ENCODE measurements at regions not wholly inside any gene's neighbourhood (a gene's known extent, or its start where the extent isn't known, plus 50 kb on each side); places are given as distances from the start of the nearest gene placed in this dataset.
A peak's percentile ranks its signal among the peaks of the same experiment; 100 is the strongest.

- no peak for DNase-seq
- TF ChIP-seq POLR2A (IDR thresholded peaks at IDR 0.05; ENCODE audit: low read length) (no peak), GATA1 (IDR thresholded peaks at IDR 0.05; ENCODE audit: low read depth, low read length) (no peak)
These were observed 237.8 kb upstream of the ADAMTS9 start for GRCh38 chr3:64925575-64925974.

- no peak for TF ChIP-seq GATA1 (IDR thresholded peaks at IDR 0.05; ENCODE audit: low read depth, low read length)
- no peak for TF ChIP-seq POLR2A (IDR thresholded peaks at IDR 0.05; ENCODE audit: low read length)
- no peak for DNase-seq
These were observed 237.2 kb upstream of the ADAMTS9 start for GRCh38 chr3:64924961-64925360.

GRCh38 chr3:64922213-64922612, 234.4 kb upstream of the ADAMTS9 start:
- DNase-seq = no peak
- TF ChIP-seq GATA1 (IDR thresholded peaks at IDR 0.05; ENCODE audit: low read depth, low read length) = no peak
- no peak for TF ChIP-seq POLR2A (IDR thresholded peaks at IDR 0.05; ENCODE audit: low read length)

- TF ChIP-seq GATA1 (IDR thresholded peaks at IDR 0.05; ENCODE audit: low read depth, low read length) (no peak), POLR2A (IDR thresholded peaks at IDR 0.05; ENCODE audit: low read length) (no peak)
- DNase-seq = no peak
These were observed 233.7 kb upstream of the ADAMTS9 start for GRCh38 chr3:64921281-64922065.

GRCh38 chr3:64919934-64920333, 232.1 kb upstream of the ADAMTS9 start:
- TF ChIP-seq POLR2A (IDR thresholded peaks at IDR 0.05; ENCODE audit: low read length) (no peak), GATA1 (IDR thresholded peaks at IDR 0.05; ENCODE audit: low read depth, low read length) (no peak)
- no peak for DNase-seq

GRCh38 chr3:64918989-64919388, 231.2 kb upstream of the ADAMTS9 start:
- DNase-seq = peak; percentile 17 to 57
- TF ChIP-seq GATA1 (IDR thresholded peaks at IDR 0.05; ENCODE audit: low read depth, low read length) (no peak), POLR2A (IDR thresholded peaks at IDR 0.05; ENCODE audit: low read length) (no peak)

- TF ChIP-seq POLR2A (IDR thresholded peaks at IDR 0.05; ENCODE audit: low read length) (no peak), GATA1 (IDR thresholded peaks at IDR 0.05; ENCODE audit: low read depth, low read length) (no peak)
- DNase-seq = peak; percentile 42 to 68
These were observed 230.2 kb upstream of the ADAMTS9 start for GRCh38 chr3:64917914-64918453.

- DNase-seq = peak in 1 of 2 experiments; percentile 4
- TF ChIP-seq POLR2A (IDR thresholded peaks at IDR 0.05; ENCODE audit: low read length) = no peak
These were observed 229.1 kb upstream of the ADAMTS9 start for GRCh38 chr3:64916937-64917336.

GRCh38 chr3:64916192-64916798, 228.5 kb upstream of the ADAMTS9 start:
- DNase-seq = no peak
- TF ChIP-seq GATA1 (IDR thresholded peaks at IDR 0.05; ENCODE audit: low read depth, low read length) (no peak), POLR2A (IDR thresholded peaks at IDR 0.05; ENCODE audit: low read length) (no peak)

DNA sequence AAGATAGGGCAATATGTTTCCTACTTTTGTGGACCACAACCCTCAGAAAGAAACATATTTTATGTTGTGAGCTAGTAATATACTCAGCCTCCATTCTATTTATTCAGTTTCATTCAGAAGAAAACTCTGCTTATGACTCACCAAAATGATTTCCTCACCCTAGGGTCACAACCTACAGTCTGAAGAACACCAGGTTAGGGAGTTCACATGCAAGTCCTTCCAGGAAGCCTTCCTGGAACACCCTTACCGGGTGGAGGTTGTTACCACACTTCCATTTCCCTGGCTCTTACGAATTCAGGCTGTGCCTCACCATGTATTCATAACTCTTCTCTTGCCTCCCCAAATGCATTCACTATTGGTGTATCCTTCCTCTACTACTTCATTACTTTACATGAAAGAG, 228.0 kb upstream of the ADAMTS9 start:
- TF ChIP-seq GATA1 (IDR thresholded peaks at IDR 0.05; ENCODE audit: low read depth, low read length) (no peak), POLR2A (IDR thresholded peaks at IDR 0.05; ENCODE audit: low read length) (no peak)
- DNase-seq = no peak

DNA sequence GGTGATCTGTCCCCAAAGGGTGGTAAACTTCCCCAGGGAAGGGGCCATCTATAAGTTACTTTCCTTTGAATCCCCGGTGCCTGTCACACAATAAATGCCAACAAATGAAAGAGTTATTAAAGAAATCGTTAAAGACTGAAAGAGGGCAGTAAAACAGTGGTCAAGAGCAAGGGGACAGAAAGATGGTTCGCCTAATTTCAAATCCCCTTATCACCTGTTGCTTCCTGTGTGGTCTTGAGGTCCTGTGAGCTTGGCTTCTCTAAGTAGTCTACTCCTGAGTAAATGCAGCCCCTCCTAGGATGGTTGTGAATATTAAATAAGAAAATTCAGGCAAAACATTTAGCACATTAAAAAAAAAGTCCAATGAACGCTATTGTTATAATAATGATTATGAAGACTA, 225.7 kb upstream of the ADAMTS9 start:
- no peak for DNase-seq
- TF ChIP-seq GATA1 (IDR thresholded peaks at IDR 0.05; ENCODE audit: low read depth, low read length) (no peak), POLR2A (IDR thresholded peaks at IDR 0.05; ENCODE audit: low read length) (no peak)

DNA sequence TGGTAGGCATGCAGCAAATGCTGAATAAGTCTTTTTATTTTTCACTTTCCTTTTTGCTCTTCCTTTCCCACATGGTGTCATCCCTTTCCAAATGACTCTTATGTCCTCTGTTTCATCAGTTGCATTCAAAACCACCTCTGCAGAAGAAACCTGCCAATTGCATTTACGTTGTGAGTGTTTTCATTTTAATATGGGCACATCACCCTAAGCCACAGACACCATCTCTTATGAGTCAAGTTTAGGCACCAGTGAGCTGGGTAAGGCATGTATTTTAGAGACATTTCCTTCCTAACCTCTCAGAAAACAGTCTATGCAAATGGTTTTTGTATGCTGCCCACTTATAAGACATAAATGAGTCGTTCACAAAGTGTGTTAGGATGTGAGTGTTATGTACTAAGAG, 223.3 kb upstream of the ADAMTS9 start:
- DNase-seq = no peak
- TF ChIP-seq POLR2A (IDR thresholded peaks at IDR 0.05; ENCODE audit: low read length) (no peak), GATA1 (IDR thresholded peaks at IDR 0.05; ENCODE audit: low read depth, low read length) (no peak)

- no peak for DNase-seq
- no peak for TF ChIP-seq POLR2A (IDR thresholded peaks at IDR 0.05; ENCODE audit: low read length)
- no peak for TF ChIP-seq GATA1 (IDR thresholded peaks at IDR 0.05; ENCODE audit: low read depth, low read length)
These were observed 222.1 kb upstream of the ADAMTS9 start for GRCh38 chr3:64909757-64910467.

GRCh38 chr3:64909011-64909410, 221.2 kb upstream of the ADAMTS9 start:
- TF ChIP-seq GATA1 (IDR thresholded peaks at IDR 0.05; ENCODE audit: low read depth, low read length) = no peak
- DNase-seq = no peak
